ENCODE measurements at regions not wholly inside any gene's neighbourhood (a gene's known extent, or its start where the extent isn't known, plus 50 kb on each side); places are given as distances from the start of the nearest gene placed in this dataset.

DNA sequence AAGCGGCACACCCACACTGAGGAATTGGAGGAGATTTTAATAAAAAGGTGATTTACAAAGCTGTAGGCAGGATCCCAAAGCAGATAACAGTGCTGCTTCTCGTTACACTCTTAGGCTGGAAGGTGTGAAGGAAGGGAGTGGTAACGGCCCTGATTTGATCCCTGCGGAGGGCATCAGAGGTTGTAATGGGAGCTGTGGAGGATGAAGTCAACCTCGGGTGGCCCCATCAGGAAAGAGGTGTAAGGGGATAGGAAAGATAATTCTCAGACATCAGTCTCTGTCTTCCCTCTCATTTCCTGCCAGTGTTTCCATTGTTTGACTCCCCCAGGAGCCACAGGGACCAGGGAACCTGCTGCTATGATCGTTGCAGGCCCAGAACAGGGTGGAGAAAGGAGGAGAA, 245.7 kb upstream of the NOX3 start:
- TF ChIP-seq, protein P1, sequence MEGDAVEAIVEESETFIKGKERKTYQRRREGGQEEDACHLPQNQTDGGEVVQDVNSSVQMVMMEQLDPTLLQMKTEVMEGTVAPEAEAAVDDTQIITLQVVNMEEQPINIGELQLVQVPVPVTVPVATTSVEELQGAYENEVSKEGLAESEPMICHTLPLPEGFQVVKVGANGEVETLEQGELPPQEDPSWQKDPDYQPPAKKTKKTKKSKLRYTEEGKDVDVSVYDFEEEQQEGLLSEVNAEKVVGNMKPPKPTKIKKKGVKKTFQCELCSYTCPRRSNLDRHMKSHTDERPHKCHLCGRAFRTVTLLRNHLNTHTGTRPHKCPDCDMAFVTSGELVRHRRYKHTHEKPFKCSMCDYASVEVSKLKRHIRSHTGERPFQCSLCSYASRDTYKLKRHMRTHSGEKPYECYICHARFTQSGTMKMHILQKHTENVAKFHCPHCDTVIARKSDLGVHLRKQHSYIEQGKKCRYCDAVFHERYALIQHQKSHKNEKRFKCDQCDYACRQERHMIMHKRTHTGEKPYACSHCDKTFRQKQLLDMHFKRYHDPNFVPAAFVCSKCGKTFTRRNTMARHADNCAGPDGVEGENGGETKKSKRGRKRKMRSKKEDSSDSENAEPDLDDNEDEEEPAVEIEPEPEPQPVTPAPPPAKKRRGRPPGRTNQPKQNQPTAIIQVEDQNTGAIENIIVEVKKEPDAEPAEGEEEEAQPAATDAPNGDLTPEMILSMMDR (IDR thresholded peaks at IDR 0.05; ENCODE audit: control extremely low read depth, extremely low read depth, low read depth, missing control alignments): no peak

DNA sequence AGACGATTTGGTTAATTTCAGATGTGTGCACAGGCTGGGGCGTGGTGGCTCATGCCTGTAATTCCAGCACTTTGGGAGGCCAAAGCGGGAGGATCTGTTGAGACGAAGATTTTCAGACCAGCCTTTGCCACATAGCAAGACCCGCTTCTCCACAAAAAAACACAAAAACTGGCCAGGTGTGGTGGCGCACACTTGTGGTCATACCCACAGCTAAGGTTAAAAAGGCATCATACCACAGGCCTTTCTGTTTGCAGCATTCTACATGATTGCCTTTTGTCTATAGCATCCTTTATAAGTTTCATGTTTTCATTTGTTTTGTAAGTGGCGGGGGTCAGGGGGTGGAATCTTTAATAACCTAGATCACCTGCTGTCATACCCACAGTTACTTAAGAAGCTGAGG, 239.9 kb upstream of the NOX3 start:
- CTCF ChIA-PET: interaction anchor here (1.3 to 1.5 kb wide), 2 partner anchors 10 to 16 kb away, joined by 3 to 4 read pairs; no protein-coding TSS in a partner anchor
- DNase-seq (ENCODE audit: extremely low spot score): no peak
- POLR2A ChIA-PET: no interaction called here
- TF ChIP-seq, protein P1 (IDR thresholded peaks at IDR 0.05; ENCODE audit: control extremely low read depth, extremely low read depth, low read depth, missing control alignments): no peak

More for the DNA sequence above, 245.7 kb upstream of the NOX3 start:
- no peak for DNase-seq (ENCODE audit: extremely low spot score)
- ChIA-PET POLR2A (no interaction called here), CTCF (interaction anchor here (0.6 kb wide), 1 partner anchor 1977 kb away, joined by 3 read pairs; no protein-coding TSS in a partner anchor)

DNA sequence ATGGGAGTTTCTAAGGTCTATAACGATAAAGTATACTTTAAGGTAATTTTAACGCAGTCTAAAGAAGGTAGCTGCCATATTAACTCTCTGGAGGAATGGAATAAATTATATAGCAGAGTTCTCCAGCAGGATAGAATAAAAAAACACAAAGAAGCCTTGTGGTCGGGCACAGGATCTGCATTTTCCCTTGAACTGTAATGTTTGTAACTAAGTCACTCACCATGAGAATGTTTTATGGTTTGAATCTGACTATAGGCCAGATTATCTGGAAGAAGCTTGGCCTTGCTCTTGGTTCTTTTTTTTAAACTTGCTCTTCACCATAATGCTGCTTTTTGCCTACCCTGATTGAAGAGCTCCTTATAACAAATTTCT, 238.8 kb upstream of the NOX3 start:
- no peak for DNase-seq (ENCODE audit: extremely low spot score)
- ChIA-PET POLR2A (no interaction called here), CTCF (no interaction called here)
- TF ChIP-seq, protein P1 (IDR thresholded peaks at IDR 0.05; ENCODE audit: control extremely low read depth, extremely low read depth, low read depth, missing control alignments): no peak

DNA sequence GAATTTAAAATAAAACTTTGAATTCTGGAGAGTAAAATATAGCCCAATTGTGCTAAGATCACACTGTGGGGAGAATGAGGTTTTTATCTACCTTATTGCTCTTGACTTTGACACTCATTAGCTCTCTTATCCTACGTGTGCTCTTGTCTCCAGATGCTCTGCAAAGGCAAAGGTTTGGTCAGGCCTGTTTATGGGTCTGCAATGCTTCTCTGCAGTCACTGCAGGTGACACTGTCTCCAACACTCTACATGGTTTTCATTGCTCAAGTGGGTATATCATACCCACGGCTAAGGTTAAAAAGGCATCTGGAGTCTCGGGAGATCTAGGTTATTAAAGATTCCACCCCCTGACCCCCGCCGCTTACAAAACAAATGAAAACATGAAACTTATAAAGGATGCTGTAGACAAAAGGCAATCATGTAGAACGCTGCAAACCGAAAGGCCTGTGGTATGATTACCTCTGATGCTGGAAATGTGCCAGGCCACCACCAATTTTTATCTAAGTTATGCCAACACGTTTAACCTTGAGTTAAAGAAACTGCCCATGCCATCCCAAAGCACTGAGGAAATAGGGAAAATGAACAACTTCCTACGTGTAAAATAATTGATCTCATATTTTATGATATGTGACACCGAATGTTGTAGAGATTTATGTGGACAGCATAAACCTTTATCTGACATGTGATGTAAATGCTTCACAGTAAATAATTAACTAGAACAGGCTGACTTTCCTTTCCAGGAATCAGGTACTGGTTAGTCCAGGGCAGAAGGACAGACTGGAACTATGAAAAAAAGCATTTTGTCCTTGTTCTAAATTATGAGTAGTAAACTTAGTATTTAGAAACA, 238.2 kb upstream of the NOX3 start:
- ChIA-PET CTCF (no interaction called here), POLR2A (interaction anchor here (0.7 kb wide), 1 partner anchor 1800 kb away, joined by 4 read pairs; no protein-coding TSS in a partner anchor)

GRCh38 chr6:155690820-155691219, 235.2 kb upstream of the NOX3 start:
- no peak for DNase-seq (ENCODE audit: extremely low spot score)
- POLR2A ChIA-PET: no interaction called here
- CTCF ChIA-PET: interaction anchor here (1.0 to 2.2 kb wide), 2 partner anchors 9 to 33 kb away, joined by 3 to 5 read pairs; no protein-coding TSS in a partner anchor
- TF ChIP-seq, protein P1 (IDR thresholded peaks at IDR 0.05; ENCODE audit: control extremely low read depth, extremely low read depth, low read depth, missing control alignments): no peak

More for the DNA sequence above, 238.2 kb upstream of the NOX3 start:
- DNase-seq (ENCODE audit: extremely low spot score): no peak
- TF ChIP-seq, protein P1 (IDR thresholded peaks at IDR 0.05; ENCODE audit: control extremely low read depth, extremely low read depth, low read depth, missing control alignments): no peak

DNA sequence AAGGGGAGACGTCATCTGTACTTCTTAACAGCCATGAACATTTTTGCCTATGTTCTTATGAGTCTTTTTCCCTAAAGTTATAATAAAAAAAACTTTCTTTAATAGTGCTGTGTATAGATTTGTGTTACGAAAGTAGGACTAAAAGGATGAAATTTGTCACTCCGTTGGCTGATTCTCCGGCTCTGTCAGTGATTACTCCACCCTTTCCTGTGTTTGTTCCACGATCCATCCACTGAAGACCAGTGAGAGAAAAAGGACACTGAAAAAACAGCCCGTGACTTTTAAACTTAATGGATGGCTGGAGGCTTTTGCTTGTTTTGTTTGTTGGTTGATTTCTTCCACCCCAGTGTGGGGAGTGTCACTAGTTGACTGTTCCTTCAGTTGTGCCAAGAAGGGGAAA, 232.0 kb upstream of the NOX3 start:
- DNase-seq (ENCODE audit: extremely low spot score): no peak
- TF ChIP-seq, protein P1 (IDR thresholded peaks at IDR 0.05; ENCODE audit: control extremely low read depth, extremely low read depth, low read depth, missing control alignments): no peak
- POLR2A ChIA-PET: no interaction called here
- CTCF ChIA-PET: no interaction called here

Data from GM10248 (cell line).